ENCODE measurements at regions not wholly inside any gene's neighbourhood (a gene's known extent, or its start where the extent isn't known, plus 50 kb on each side); places are given as distances from the start of the nearest gene placed in this dataset.

GRCh38 chr4:114494246-114494803 is 104.3 kb upstream of the UGT8 start:
- H3K4me3 ChIP-seq (ENCODE audit: low read depth, low read length): no peak overlapping the region
- DNase-seq (ENCODE audit: low read depth): no peak
- TF ChIP-seq CTCF (IDR thresholded peaks at IDR 0.05; ENCODE audit: low read depth, low read length, missing control alignments): no peak

- TF ChIP-seq CTCF (IDR thresholded peaks at IDR 0.05; ENCODE audit: low read depth, low read length, missing control alignments): no peak
- no peak overlapping the region for H3K4me3 ChIP-seq (ENCODE audit: low read depth, low read length)
Observed at GRCh38 chr4:114495471-114495928, 103.1 kb upstream of the UGT8 start.

GRCh38 chr4:114497116-114497515 is 101.5 kb upstream of the UGT8 start:
- DNase-seq (ENCODE audit: low read depth): no peak
- TF ChIP-seq CTCF (IDR thresholded peaks at IDR 0.05; ENCODE audit: low read depth, low read length, missing control alignments): no peak
- no peak overlapping the region for H3K4me3 ChIP-seq (ENCODE audit: low read depth, low read length)

More at GRCh38 chr4:114495471-114495928, 103.1 kb upstream of the UGT8 start:
- DNase-seq (ENCODE audit: low read depth): no peak

GRCh38 chr4:114509340-114509739 is 89.3 kb upstream of the UGT8 start:
- DNase-seq (ENCODE audit: low read depth): no peak
- no peak overlapping the region for H3K4me3 ChIP-seq (ENCODE audit: low read depth, low read length)
- TF ChIP-seq CTCF (IDR thresholded peaks at IDR 0.05; ENCODE audit: low read depth, low read length, missing control alignments): no peak

GRCh38 chr4:114512595-114513295 is 85.9 kb upstream of the UGT8 start:
- H3K4me3 ChIP-seq (ENCODE audit: low read depth, low read length): no peak overlapping the region
- no peak for TF ChIP-seq CTCF (IDR thresholded peaks at IDR 0.05; ENCODE audit: low read depth, low read length, missing control alignments)
- DNase-seq (ENCODE audit: low read depth): no peak

- no peak for DNase-seq (ENCODE audit: low read depth)
- H3K4me3 ChIP-seq (ENCODE audit: low read depth, low read length): no peak overlapping the region
- TF ChIP-seq CTCF (IDR thresholded peaks at IDR 0.05; ENCODE audit: low read depth, low read length, missing control alignments): no peak
Observed at GRCh38 chr4:114519368-114519767, 79.2 kb upstream of the UGT8 start.

GRCh38 chr4:114527170-114527569 is 71.4 kb upstream of the UGT8 start:
- no peak for TF ChIP-seq CTCF (IDR thresholded peaks at IDR 0.05; ENCODE audit: low read depth, low read length, missing control alignments)
- DNase-seq (ENCODE audit: low read depth): no peak
- H3K4me3 ChIP-seq (ENCODE audit: low read depth, low read length): no peak overlapping the region
